GM19463 (cell line): ENCODE measurements at regions not wholly inside any gene's neighbourhood (a gene's known extent, or its start where the extent isn't known, plus 50 kb on each side); places are given as distances from the start of the nearest gene placed in this dataset.
"Not testable (repeated sequence)": the region's sequence is repeated elsewhere in the genome, so short reads cannot be mapped to it uniquely, and the experiment has no call there.

Source experiments
- ATAC-seq: cut with Tn5 transposase; IDR thresholded peaks from one replicate; pipeline ENCODE4 v1.9.1; 2021; ENCODE audit warnings: mild to moderate bottlenecking, moderate library complexity; ENCODE audit not compliant: unreplicated experiment

- no peak for ATAC-seq
These were observed 315.8 kb upstream of the COL8A1 start for GRCh38 chr3:99322551-99322950.

DNA sequence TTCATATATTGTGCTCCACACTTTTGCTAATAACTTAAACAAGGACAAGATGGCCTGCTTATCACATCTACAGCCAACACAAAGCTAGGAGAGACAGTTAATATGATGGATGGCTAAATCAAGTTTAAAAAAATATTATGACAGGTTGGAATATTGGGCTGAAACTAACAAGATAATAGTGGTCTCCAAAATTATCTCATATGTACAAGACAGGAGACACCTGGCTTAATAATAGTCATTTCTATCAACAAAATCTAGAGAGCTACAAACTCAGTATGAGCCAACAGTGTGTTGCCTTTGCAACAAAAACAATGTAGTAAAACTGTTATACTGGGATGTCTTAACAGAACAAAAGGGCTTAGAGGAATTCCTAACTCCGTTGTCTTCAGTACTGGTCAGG is 317.1 kb upstream of the COL8A1 start:
- ATAC-seq = no peak

- ATAC-seq = no peak
These were observed 318.4 kb upstream of the COL8A1 start for GRCh38 chr3:99319961-99320360.

DNA sequence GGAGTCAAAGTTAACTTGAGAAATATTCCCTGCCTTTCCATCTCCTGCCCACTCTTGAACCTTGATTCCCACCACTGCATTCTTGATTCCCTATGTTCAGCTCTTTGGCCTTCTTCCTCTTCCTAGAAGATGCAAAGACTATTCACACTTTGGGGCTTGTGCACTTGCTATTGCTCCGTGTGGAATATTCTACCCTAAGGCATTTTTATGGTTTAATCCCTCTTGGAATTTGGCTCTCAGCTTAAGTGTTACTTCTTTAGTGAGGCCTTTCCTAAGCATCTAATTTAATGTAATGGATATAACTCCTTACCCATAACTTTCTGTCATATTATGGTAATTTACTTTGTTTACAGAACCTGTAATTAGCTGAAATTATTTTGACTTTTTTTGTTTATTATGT is 318.9 kb upstream of the COL8A1 start:
- no peak for ATAC-seq

GRCh38 chr3:99317201-99317600 is 321.2 kb upstream of the COL8A1 start:
- no peak for ATAC-seq

DNA sequence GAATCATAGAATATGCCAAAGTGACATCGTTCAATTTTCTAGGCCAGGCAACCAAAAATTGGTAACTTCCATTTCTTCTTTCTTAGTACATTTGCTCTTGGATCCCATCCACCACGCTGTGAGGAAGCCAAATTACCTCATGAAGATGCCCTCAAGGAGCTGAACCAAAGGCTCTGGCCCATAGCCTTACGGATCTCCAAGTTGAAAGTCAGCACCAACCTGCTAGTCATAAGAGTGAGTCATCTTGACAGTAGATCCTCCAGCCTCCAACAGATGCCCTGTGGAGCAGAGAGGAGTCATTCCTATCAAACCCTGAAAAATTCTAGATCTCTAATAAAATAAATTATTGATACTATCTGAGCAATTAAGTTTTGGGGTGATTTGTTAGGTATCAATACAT is 322.5 kb upstream of the COL8A1 start:
- ATAC-seq = no peak

DNA sequence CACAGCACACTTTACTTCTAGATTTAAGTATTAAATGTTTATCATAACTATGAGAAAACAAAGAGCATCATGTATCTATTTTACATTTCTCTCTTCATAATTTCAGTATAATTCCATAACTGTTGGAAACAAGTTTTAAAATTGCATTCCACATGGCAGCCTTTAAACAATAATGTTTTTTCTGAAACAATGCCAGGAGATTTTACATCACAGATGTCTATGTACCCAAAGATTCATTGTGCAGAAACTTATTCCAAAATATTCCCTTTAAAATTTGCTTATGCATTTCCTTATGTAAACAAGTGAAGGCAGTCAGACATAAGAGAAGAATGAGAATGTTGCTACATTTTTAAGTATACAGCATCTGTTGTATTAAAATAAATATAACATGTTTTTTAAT is 324.9 kb upstream of the COL8A1 start:
- no peak for ATAC-seq

- ATAC-seq = no peak
These were observed 339.7 kb upstream of the COL8A1 start for GRCh38 chr3:99298661-99299060.

DNA sequence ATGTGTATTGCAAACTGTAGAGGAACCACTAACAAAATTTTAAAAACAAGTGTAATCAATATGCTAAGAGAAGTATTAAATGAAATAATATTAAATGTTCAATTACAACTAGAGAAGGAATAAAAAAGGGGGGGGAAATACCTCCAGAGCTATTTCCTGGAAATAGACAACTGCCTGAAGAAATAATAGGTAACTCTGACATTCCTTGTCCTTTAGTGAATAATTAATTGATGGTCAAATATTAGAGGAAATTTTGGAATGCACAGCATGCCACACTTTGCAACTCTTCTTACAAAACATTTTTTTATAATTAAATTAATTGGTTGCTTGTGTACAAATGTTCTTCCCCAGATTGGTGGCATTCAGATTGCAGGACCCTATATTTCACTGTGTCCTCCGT is 342.6 kb upstream of the COL8A1 start:
- no peak for ATAC-seq

- ATAC-seq = not testable (repeated sequence)
These were observed 344.3 kb upstream of the COL8A1 start for GRCh38 chr3:99294092-99294491.

DNA sequence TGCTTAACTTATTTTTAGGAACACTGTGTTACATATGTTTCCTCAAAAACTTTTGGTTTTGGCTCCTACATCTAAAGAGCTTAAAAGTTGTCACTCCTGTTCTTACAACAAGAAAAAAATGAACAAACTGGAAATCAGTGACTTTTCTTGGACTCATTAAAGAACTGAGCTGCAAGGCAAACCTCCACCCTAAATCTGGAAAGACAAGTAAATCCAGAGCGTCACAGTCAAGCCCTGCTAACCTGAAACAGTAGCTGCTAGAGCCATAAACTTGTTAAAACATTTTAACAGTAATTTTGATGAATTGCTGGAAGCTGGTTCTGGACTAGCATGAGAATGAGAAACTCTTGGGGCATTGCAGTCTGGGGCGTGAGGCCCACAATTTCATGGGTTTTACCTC is 350.5 kb upstream of the COL8A1 start:
- no peak for ATAC-seq

- no peak for ATAC-seq
These were observed 352.0 kb upstream of the COL8A1 start for GRCh38 chr3:99286266-99286845.

DNA sequence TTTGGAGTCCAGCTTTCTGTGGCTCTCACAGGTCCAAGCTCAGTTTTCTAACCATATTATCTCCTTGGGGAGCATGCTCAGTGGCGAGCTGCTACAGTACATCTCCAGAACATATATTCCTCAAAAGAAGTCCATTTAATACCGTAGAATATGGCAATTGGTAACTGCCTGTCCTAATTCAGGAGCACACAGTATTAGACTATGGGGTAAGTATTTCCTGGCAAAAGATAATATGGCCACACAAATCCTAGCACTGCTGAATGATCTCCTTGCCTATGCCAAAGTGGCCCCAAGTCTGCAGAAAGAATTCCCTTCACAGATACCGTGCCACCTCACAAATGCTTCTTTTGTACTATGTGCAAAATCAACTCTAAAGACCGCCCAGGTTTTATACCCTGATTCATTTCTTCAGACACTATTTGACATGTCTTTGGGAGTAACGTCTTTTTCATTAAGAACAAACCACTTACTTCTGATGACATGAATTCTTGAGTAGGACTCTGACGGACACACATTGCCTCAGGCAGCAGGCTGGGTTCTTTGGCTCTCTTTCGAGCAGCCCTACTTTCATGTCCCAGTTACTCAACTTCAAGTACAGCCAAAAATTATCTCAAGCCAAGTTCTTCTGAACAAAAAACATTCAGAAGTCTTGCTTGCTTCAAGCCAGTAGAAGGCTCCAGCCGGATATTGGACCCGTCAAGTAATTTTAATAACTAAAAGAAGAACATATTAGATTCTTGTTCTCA is 368.3 kb upstream of the DCBLD2 start:
- no peak for ATAC-seq

GRCh38 chr3:99256788-99257187 is 355.3 kb upstream of the DCBLD2 start:
- no peak for ATAC-seq

GRCh38 chr3:99253963-99254355 is 352.5 kb upstream of the DCBLD2 start:
- ATAC-seq = no peak

GRCh38 chr3:99250821-99251355 is 349.4 kb upstream of the DCBLD2 start:
- ATAC-seq = no peak

GRCh38 chr3:99250272-99250671 is 348.8 kb upstream of the DCBLD2 start:
- ATAC-seq = no peak

DNA sequence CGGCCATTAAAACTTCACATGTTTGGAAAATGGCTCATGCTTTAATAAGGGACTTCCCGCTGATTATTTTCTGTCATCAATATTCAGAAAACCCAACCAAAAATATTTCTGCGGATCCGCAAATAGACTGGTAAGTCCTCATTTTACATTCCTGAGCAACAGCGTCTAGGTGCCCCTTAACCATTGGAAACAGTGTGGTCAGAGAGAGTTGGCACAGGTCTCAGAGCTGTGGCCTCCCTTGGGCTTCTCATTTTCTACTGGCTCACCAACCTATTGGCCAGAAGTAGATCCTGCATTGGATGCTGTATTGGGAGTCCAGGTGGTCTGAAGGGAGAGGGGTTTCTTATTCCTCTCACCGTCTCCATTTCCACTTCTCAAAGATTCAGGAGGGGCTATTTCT is 348.1 kb upstream of the DCBLD2 start:
- ATAC-seq = no peak

- no peak for ATAC-seq
These were observed 347.4 kb upstream of the DCBLD2 start for GRCh38 chr3:99248913-99249312.

DNA sequence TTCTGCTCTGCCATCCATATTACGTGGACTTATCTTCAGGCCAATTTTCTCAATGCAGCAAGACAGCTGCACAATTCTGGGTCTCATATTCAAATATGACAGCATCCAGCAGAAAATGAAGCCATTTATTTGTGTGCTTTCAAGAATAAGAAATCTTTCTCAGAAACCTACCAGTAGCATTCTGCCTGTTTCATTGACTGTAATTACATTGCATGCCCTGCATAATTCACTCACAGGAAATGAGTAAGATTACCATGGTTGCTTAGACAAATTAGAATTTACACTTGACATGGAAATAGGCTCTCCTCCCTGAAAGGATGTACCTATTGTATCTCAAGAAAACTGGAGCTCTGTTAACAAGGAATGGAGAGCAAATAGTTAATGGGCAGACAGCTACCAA is 346.6 kb upstream of the DCBLD2 start:
- no peak for ATAC-seq

GRCh38 chr3:99246010-99246654 is 344.6 kb upstream of the DCBLD2 start:
- no peak for ATAC-seq

DNA sequence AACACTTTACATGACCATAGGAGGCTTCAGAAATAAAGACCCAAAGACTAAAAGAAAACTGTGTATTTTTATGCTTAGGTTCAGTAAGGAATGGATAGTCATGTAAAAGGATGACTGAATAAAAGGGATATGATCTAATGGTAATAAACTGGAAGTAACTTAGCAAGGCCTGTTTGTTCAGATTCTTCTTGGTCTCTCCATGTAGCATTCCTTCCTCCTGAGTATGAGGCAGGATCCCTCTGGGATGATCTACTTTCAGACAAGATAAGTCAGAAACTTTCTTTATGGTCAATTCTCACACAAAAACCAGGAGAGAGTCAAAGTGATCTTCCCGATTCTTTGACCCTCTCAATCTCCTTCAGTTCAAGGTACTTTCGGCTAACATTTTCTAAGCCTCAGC is 340.8 kb upstream of the DCBLD2 start:
- no peak for ATAC-seq
